Osteoblast (primary cell): ENCODE measurements at regions not wholly inside any gene's neighbourhood (a gene's known extent, or its start where the extent isn't known, plus 50 kb on each side); places are given as distances from the start of the nearest gene placed in this dataset.
A peak's percentile ranks its signal among the peaks of the same experiment; 100 is the strongest.

Experiments
- DNase-seq: peaks from one replicate; pipeline ENCODE4 v3.0.0; 2011; ENCODE audit warnings: low spot score, mixed read lengths; ENCODE audit not compliant: insufficient read length; ENCODE audit errors: missing footprints
- H2AFZ ChIP-seq: 2 replicates; pipeline ENCODE4 v1.6.0; 2011; ENCODE audit warnings: mild to moderate bottlenecking, low read length
- H3K27ac ChIP-seq: 2 replicates; pipeline ENCODE4 v1.5.1; 2011; ENCODE audit warnings: mild to moderate bottlenecking, low read depth, low read length, moderate library complexity
- H3K27me3 ChIP-seq: 2 replicates; pipeline ENCODE4 v1.6.0; 2012; ENCODE audit warnings: mild to moderate bottlenecking, control low read depth, inconsistent platforms, low read length, moderate library complexity; ENCODE audit not compliant: insufficient read depth
- H3K36me3 ChIP-seq: 2 replicates; pipeline ENCODE4 v1.5.1; 2011; ENCODE audit warnings: mild to moderate bottlenecking, low read length, control low read depth, moderate library complexity; ENCODE audit not compliant: insufficient read depth
- H3K4me1 ChIP-seq: 2 replicates; pipeline ENCODE4 v1.5.1; 2011; ENCODE audit warnings: mild to moderate bottlenecking, low read length, control low read depth, moderate library complexity; ENCODE audit not compliant: insufficient read depth
- H3K4me2 ChIP-seq: 2 replicates; pipeline ENCODE4 v1.6.0; 2011; ENCODE audit warnings: mild to moderate bottlenecking, low read length; ENCODE audit not compliant: insufficient read depth
- H3K4me3 ChIP-seq: fragments of 200-600 bp; sonication (generic); 3 replicates; pipeline ENCODE4 v1.5.1; 2012; ENCODE audit warnings: mild to moderate bottlenecking, low read length, inconsistent platforms; ENCODE audit not compliant: insufficient read depth
- H3K79me2 ChIP-seq: 2 replicates; pipeline ENCODE4 v1.6.0; 2012; ENCODE audit warnings: mild to moderate bottlenecking, low read length, control low read depth, inconsistent platforms; ENCODE audit not compliant: insufficient read depth
- H3K9me3 ChIP-seq: 2 replicates; pipeline ENCODE4 v1.5.1; 2011; ENCODE audit warnings: low read depth, low read length, control low read depth
- H4K20me1 ChIP-seq: 2 replicates; pipeline ENCODE4 v1.6.0; 2012; ENCODE audit warnings: mild to moderate bottlenecking, low read length, control low read depth; ENCODE audit not compliant: insufficient read depth
- CTCF ChIP-seq: IDR thresholded peaks from 2 replicates; pipeline ENCODE4 v1.5.1; 2011; ENCODE audit warnings: mild to moderate bottlenecking, low read depth, low read length, moderate library complexity; ENCODE audit errors: extremely low read depth

GRCh38 chr1:30492451-30492850 lies 230.9 kb downstream of the MATN1 start:
- DNase-seq: no peak
- Histone ChIP-seq H3K27me3 (no peaks in the 10 kb centered on the region), H4K20me1 (no peaks in the 10 kb centered on the region), H3K4me3 (no peak overlapping the region), H3K4me1 (no peaks in the 10 kb centered on the region), H2AFZ (no peak overlapping the region), H3K79me2 (no peaks in the 10 kb centered on the region), H3K4me2 (no peak overlapping the region), H3K36me3 (no peaks in the 10 kb centered on the region), H3K27ac (no peak overlapping the region), H3K9me3 (no peaks in the 10 kb centered on the region)
- no peak for TF ChIP-seq CTCF

GRCh38 chr1:30491831-30492230 lies 231.6 kb downstream of the MATN1 start:
- TF ChIP-seq CTCF: no peak

DNA sequence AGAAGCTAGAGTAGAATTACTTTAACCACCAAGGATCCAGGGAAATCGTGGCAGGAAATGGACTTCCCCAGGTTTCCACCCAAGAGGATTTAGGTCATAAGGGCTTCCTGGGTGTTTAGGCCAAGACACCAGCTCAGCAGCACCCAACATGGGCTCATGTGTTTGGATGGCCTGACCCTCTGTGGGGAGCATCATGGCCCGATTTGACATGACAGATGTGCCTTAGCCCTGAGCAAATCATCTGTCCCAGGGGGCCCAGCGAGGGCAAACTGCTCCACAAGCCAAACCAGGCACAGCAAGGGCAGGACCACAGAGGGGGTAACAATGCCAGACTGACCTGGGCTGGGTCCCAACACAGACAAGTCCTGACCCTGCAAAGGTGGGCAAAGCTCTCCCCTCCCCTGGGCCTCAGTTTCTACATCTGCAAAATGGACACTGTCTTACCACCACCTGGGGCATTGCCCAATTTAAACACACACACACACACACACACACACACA lies 232.8 kb downstream of the MATN1 start:
- H3K27me3 ChIP-seq: no peaks in the 10 kb centered on the region
- H3K9me3 ChIP-seq: no peaks in the 10 kb centered on the region
- H3K4me1 ChIP-seq: no peaks in the 10 kb centered on the region
- H3K79me2 ChIP-seq: no peaks in the 10 kb centered on the region
- H2AFZ ChIP-seq: no peak overlapping the region
- no peak overlapping the region for H3K4me3 ChIP-seq
- peak; percentile 53 for DNase-seq
- no peak overlapping the region for H3K4me2 ChIP-seq
- TF ChIP-seq CTCF: no peak
- H4K20me1 ChIP-seq: no peaks in the 10 kb centered on the region
- H3K36me3 ChIP-seq: no peaks in the 10 kb centered on the region
- no peak overlapping the region for H3K27ac ChIP-seq

More at GRCh38 chr1:30491831-30492230, 231.6 kb downstream of the MATN1 start:
- Histone ChIP-seq H3K36me3 (no peaks in the 10 kb centered on the region), H3K4me3 (no peak overlapping the region), H4K20me1 (no peaks in the 10 kb centered on the region), H3K27me3 (no peaks in the 10 kb centered on the region), H3K27ac (no peak overlapping the region), H3K9me3 (no peaks in the 10 kb centered on the region), H3K4me2 (no peak overlapping the region), H3K79me2 (no peaks in the 10 kb centered on the region), H2AFZ (no peak overlapping the region), H3K4me1 (no peaks in the 10 kb centered on the region)
- no peak for DNase-seq

GRCh38 chr1:30489737-30490389 lies 233.5 kb downstream of the MATN1 start:
- Histone ChIP-seq H3K36me3 (no peaks in the 10 kb centered on the region), H3K4me1 (no peaks in the 10 kb centered on the region), H3K4me2 (no peak overlapping the region), H3K79me2 (no peaks in the 10 kb centered on the region), H4K20me1 (no peaks in the 10 kb centered on the region), H3K27me3 (no peaks in the 10 kb centered on the region), H2AFZ (no peak overlapping the region), H3K27ac (no peak overlapping the region), H3K4me3 (no peak overlapping the region), H3K9me3 (no peaks in the 10 kb centered on the region)
- TF ChIP-seq CTCF: no peak
- no peak for DNase-seq
